Aorta (tissue), 5 donors: ENCODE measurements at regions not wholly inside any gene's neighbourhood (a gene's known extent, or its start where the extent isn't known, plus 50 kb on each side); places are given as distances from the start of the nearest gene placed in this dataset.

Source experiments
- ATAC-seq: fragments of 200-7000 bp; cut with Tn5 transposase; one replicate; pipeline ENCODE4 v1.9.1; 2022; ENCODE audit warnings: moderate library complexity; ENCODE audit not compliant: low FRiP score
- DNase-seq, 2 donors: peaks; one replicate each; pipeline ENCODE4 v3.0.0-alpha.2; 2020
- H3K27ac ChIP-seq, 2 donors: one replicate each; pipeline ENCODE4 v1.5.1; 2013; ENCODE audit warnings: low read length in 2 of 2, mild to moderate bottlenecking in 2 of 2, moderate library complexity in 2 of 2, control low read depth in 1 of 2, inconsistent platforms in 1 of 2, low read depth in 1 of 2
- H3K27me3 ChIP-seq, 2 donors: one replicate each; pipeline ENCODE4 v1.6.1; 2013; ENCODE audit warnings: control low read depth in 1 of 2, low read length in 1 of 2, mild to moderate bottlenecking in 1 of 2, moderate library complexity in 1 of 2; ENCODE audit not compliant: insufficient read depth in 2 of 2, control insufficient read depth in 1 of 2
- H3K36me3 ChIP-seq, 2 donors: one replicate each; pipeline ENCODE4 v1.6.1; 2013; ENCODE audit warnings: control low read depth in 1 of 2, low read length in 1 of 2, mild to moderate bottlenecking in 1 of 2; ENCODE audit not compliant: insufficient read depth in 2 of 2, control insufficient read depth in 1 of 2
- H3K4me1 ChIP-seq, 2 donors: one replicate each; pipeline ENCODE4 v1.6.1; 2013; ENCODE audit warnings: low read length in 2 of 2, control low read depth in 1 of 2, mild to moderate bottlenecking in 1 of 2, moderate library complexity in 1 of 2; ENCODE audit not compliant: insufficient read depth in 2 of 2, control insufficient read depth in 1 of 2
- H3K4me3 ChIP-seq, 2 donors: one replicate each; pipeline ENCODE4 v1.5.1; 2013; ENCODE audit warnings: low read length in 2 of 2, control low read depth in 1 of 2, mild to moderate bottlenecking in 1 of 2
- H3K9me3 ChIP-seq: one replicate; pipeline ENCODE4 v1.6.1; 2013; ENCODE audit warnings: mild to moderate bottlenecking, low read length; ENCODE audit not compliant: control insufficient read depth
- WGBS, 2 donors: extraction: QIAGEN DNeasy Blood & Tissue Kit; methylation state at CpG; one replicate each; pipeline ENCODE4 v1.1.7; 2013; 5-methylcytosine and 5-hydroxymethylcytosine counted together
- intact Hi-C, 2 donors: fragments of 100-400 bp; cut with DNase I; formaldehyde crosslinking; loops; one replicate each; pipeline versions ENCODE4 v1.14.2 to v1.15.0; 2022
- donor health status: healthy with polysubstance abuse.
- donor health status: Bipolar disorder and iron deficiency.
- donor health status: DM: no; HTN: no; CAD: no.
- donor health status: DM: no; HTN: no; CAD: no.
- donor health status: DM: yes; HTN: yes; CAD: no.

DNA sequence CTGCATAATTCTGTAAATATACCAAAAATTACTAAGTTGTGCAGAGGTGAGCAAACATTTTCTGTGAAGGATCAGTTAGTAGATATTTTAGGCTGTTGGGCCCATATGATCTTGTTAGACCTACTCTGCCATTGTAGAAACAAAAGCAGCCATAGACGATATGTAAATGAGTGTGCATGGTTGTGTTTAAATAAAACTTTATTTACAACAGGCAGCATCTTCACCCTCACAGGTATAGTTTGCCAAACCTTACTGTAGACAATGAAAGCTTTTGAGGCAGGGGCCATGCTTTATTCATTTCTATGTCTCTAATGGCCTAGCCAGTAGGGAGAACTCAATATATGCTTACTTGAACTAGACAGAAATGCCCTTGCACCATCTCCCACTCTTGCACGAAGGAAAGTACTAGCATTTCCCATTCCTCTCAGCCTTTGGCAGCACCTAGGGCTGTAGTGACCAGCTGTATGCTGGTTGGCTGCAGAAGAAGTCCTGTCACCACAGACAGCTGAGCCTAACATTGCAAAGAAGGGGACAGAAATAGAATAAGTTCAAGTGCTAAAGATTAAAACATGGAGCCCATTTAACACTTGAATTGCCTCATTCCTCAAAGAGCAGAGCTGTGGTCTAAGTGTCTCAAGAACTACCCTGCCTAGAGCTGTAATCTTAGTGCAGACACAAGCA is 305.1 kb upstream of the MGAT5 start:
- H3K9me3 ChIP-seq: no peaks in the 10 kb centered on the region
- H3K36me3 ChIP-seq: no peaks in the 10 kb centered on the region
- intact Hi-C loops: no loop called here
- H3K4me3 ChIP-seq: no peak overlapping the region
- DNase-seq: no peak
- H3K27ac ChIP-seq: no peak overlapping the region
- no peaks in the 10 kb centered on the region for H3K4me1 ChIP-seq
- ATAC-seq: no peak
- WGBS, 2 donors: 26 to 44% methylated on average over 2 of the region's 2 CpGs
- no peaks in the 10 kb centered on the region for H3K27me3 ChIP-seq

DNA sequence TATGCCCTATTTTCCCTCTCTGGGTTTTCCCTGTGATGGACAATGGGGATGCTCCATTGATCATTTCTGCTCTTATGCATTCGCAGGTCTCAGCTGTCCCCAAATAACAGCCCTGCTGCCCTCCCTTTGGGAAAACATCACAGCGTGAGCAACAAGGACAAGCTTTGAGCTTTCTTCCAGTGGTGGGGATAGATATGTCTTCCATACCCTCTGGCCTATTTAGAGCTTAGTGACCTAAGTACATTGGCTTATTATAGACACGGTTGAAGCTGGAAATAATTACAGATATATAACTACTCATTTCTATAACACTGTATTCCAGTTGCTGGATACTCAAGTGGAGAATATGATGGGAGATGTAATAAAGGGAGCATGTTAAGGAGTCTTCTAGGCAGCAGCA is 304.3 kb upstream of the MGAT5 start:
- no peak overlapping the region for H3K4me3 ChIP-seq
- ATAC-seq (no peak), DNase-seq (no peak)
- 80% methylated on average over 3 of the region's 3 CpGs for WGBS, 2 donors
- no peaks in the 10 kb centered on the region for H3K9me3 ChIP-seq
- H3K36me3 ChIP-seq: no peaks in the 10 kb centered on the region
- H3K27me3 ChIP-seq: no peaks in the 10 kb centered on the region
- intact Hi-C loops: no loop called here
- H3K4me1 ChIP-seq: no peaks in the 10 kb centered on the region
- no peak overlapping the region for H3K27ac ChIP-seq

DNA sequence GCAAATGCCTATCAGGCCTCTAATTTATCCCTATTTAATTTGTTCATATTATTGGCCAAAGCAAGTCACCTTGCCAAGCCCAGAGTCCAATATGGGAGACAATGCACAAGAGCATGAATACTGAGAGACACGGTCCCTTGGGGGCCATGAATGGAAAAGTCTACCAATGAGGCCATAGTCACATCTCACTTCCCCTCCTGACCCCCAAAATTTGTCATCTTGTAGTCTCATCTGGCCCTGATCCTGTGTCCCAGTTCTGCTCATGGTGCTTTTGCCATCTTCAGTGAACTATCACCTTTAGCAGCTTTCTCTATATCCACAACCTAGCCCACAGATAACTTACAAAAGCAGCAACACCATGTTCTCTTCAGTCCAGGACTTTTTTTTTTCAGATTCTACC is 302.7 kb upstream of the MGAT5 start:
- Histone ChIP-seq H3K4me1 (no peaks in the 10 kb centered on the region), H3K27ac (no peak overlapping the region), H3K4me3 (no peak overlapping the region), H3K27me3 (no peaks in the 10 kb centered on the region), H3K9me3 (no peaks in the 10 kb centered on the region), H3K36me3 (no peaks in the 10 kb centered on the region)
- ATAC-seq: no peak
- DNase-seq: no peak
- intact Hi-C loops: no loop called here
- WGBS, 2 donors: 95% methylated on average over 1 of the region's 1 CpG

DNA sequence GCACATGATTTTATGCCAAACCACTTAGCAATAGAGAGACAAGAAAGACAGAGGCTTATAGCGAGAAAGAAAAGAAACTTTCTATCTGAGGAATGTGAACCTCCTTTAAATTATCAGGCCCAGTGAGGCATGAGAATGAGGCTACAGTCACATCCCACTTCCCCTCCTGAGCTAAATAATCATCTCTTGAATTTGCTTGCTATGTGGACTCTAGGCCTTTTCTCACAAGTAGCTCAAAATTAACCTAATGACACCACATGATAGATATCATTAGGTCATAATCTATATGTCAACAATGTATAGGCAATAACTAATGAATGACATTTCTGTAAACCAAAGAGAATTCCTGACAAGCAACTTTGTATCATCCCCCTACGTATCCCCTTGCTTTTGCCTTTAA is 301.5 kb upstream of the MGAT5 start:
- Histone ChIP-seq H3K36me3 (no peaks in the 10 kb centered on the region), H3K4me1 (no peaks in the 10 kb centered on the region), H3K27me3 (no peaks in the 10 kb centered on the region), H3K27ac (no peak overlapping the region), H3K9me3 (no peaks in the 10 kb centered on the region), H3K4me3 (no peak overlapping the region)
- intact Hi-C loops: no loop called here
- no peak for DNase-seq
- 68 to 78% methylated on average over 2 of the region's 2 CpGs for WGBS, 2 donors
- no peak for ATAC-seq

DNA sequence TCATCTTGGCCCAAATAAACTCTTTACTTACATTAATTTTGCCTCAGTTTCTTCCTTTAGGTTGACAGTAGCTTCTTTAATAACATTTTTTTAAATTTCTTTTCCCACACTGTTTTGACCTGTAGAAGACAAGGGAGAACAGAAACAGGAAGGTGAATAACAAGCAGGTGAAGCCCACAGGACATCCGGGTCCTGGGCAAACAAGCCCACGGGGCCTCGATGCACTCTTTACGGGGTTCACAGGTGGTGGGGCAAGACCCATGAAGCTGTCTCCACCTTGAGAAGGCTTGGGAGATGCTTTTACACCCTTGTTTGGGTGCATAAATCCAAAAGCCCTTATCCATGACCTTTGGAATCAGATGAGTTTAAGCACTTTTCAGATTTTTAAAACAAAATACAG is 301.0 kb upstream of the MGAT5 start:
- Histone ChIP-seq H3K4me3 (no peak overlapping the region), H3K27ac (no peak overlapping the region), H3K9me3 (no peaks in the 10 kb centered on the region), H3K4me1 (no peaks in the 10 kb centered on the region), H3K36me3 (no peaks in the 10 kb centered on the region), H3K27me3 (no peaks in the 10 kb centered on the region)
- intact Hi-C loops: no loop called here
- ATAC-seq (no peak), DNase-seq (no peak)
- 93 to 94% methylated on average over 4 of the region's 4 CpGs for WGBS, 2 donors

DNA sequence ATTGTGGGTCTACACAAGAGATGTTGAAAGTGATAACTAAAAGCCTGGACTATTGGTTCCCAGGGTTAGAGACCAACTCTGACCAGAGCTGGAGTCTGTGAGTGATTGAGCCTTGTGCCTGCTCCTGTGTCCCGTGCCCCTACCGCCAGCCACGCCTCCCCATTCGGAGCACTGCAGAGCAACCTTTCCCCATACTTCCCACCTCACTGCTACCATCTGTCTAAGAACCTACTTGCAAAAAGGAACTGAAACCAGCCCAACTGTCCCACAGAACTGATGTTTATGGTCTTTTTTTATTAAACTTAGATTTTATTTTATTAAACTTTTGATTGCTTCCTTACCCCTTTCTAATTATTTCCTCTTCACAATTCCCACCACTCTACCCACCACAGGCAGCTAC is 300.3 kb upstream of the MGAT5 start:
- no peaks in the 10 kb centered on the region for H3K27me3 ChIP-seq
- H3K36me3 ChIP-seq: no peaks in the 10 kb centered on the region
- ATAC-seq (no peak), DNase-seq (no peak)
- H3K4me3 ChIP-seq: no peak overlapping the region
- intact Hi-C loops: no loop called here
- no peaks in the 10 kb centered on the region for H3K4me1 ChIP-seq
- 73 to 87% methylated on average over 4 of the region's 4 CpGs for WGBS, 2 donors
- H3K9me3 ChIP-seq: no peaks in the 10 kb centered on the region
- no peak overlapping the region for H3K27ac ChIP-seq

DNA sequence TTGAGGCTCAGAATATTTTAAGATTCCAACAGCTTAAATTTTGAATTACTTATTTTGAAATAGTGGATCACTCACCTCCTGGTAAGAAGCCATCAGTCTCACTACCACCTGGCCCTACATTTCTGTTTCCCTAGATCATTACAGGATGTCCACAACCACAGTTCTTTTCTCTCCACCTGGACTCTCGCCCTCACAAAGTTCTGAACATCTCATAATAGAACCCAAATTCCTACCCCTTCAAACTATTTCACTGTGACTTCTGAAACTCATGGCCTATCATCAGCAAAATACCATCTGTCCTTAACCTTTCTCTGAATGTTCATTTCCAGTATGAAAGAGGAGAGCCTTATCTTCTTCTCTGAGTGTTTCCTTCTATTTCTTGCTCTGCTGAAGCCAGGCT is 299.2 kb upstream of the MGAT5 start:
- intact Hi-C loops: no loop called here
- WGBS, 2 donors: 79 to 87% methylated on average over 1 of the region's 1 CpG
- Histone ChIP-seq H3K27me3 (no peaks in the 10 kb centered on the region), H3K4me1 (no peaks in the 10 kb centered on the region), H3K36me3 (no peaks in the 10 kb centered on the region), H3K4me3 (no peak overlapping the region), H3K27ac (no peak overlapping the region), H3K9me3 (no peaks in the 10 kb centered on the region)
- DNase-seq (no peak), ATAC-seq (no peak)

DNA sequence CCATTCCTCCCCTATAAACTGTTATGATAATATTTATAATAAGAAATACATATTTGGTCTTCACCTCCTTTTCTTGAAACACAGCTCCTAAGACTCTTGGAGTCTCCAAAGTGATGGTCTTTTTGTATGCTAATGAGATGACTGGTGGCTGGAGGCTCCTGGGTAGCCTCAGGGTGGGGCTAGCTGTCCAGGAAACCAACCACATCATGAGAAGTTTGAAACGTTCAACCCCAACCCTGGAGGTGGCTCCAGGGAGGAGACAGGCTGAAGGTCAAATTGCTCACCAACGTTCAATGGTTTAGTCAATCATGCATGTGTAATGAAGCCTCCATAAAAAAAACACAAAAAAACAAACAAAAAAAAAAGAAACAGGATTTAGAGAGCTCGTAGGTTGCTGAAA is 298.7 kb upstream of the MGAT5 start:
- ATAC-seq: no peak

DNA sequence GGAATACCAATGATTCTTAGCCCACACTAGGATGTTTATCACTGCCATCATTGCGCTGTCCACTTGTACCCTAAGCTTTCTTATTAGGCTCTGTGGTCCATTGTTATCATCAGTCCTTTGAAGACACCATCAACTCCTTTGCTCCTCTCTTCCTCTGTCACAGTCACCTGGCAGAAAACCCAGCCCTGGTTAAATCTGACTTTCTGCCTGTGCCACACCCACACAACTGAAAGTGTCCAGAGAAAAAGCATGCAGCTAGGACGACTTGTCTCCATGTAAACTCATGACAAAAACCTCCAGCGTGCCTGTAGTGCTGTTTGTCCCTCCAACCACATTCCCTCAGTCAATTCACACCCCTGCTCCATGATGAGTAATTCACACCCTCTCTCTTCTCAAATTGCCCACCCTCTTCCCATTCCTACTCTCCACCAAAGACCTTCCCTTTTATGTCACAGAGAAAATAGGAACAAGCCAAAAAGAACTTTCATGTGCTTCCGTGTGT is 297.4 kb upstream of the MGAT5 start:
- H3K27ac ChIP-seq: no peak overlapping the region
- no peak for ATAC-seq

More for the DNA sequence above, 298.7 kb upstream of the MGAT5 start:
- H3K27me3 ChIP-seq: no peaks in the 10 kb centered on the region
- H3K4me1 ChIP-seq: no peaks in the 10 kb centered on the region
- H3K9me3 ChIP-seq: no peaks in the 10 kb centered on the region
- H3K27ac ChIP-seq: no peak overlapping the region
- no peak for DNase-seq
- intact Hi-C loops: no loop called here
- H3K36me3 ChIP-seq: no peaks in the 10 kb centered on the region
- WGBS, 2 donors: 54 to 60% methylated on average over 3 of the region's 3 CpGs
- no peak overlapping the region for H3K4me3 ChIP-seq

More for the DNA sequence above, 297.4 kb upstream of the MGAT5 start:
- no peak for DNase-seq
- intact Hi-C loops: no loop called here
- no peaks in the 10 kb centered on the region for H3K9me3 ChIP-seq
- no peak overlapping the region for H3K4me3 ChIP-seq
- no peaks in the 10 kb centered on the region for H3K4me1 ChIP-seq
- no peaks in the 10 kb centered on the region for H3K27me3 ChIP-seq
- H3K36me3 ChIP-seq: no peaks in the 10 kb centered on the region
- 18 to 41% methylated on average over 4 of the region's 4 CpGs for WGBS, 2 donors
